Uterus (tissue), 2 donors: ENCODE measurements at regions not wholly inside any gene's neighbourhood (a gene's known extent, or its start where the extent isn't known, plus 50 kb on each side); places are given as distances from the start of the nearest gene placed in this dataset.

Experiments used
- POLR2A ChIP-seq, 2 donors: fragments of 450-650 bp; IDR thresholded peaks; one replicate each; pipeline ENCODE4 v1.6.1; 2016; ENCODE audit warnings: antibody characterized with exemption in 2 of 2, mild to moderate bottlenecking in 1 of 2, moderate library complexity in 1 of 2
- TF ChIP-seq, protein P1 (sequence below), 4 experiments: fragments of 200-600 bp in 2 of 4; fragments of 450-650 bp in 2 of 4; sonication (generic) in 2 of 4; IDR thresholded peaks; one replicate each; pipeline ENCODE4 v1.5.1; 2016 to 2019; ENCODE audit warnings: antibody characterized with exemption in 4 of 4, mild to moderate bottlenecking in 2 of 4, moderate library complexity in 1 of 4

DNA sequence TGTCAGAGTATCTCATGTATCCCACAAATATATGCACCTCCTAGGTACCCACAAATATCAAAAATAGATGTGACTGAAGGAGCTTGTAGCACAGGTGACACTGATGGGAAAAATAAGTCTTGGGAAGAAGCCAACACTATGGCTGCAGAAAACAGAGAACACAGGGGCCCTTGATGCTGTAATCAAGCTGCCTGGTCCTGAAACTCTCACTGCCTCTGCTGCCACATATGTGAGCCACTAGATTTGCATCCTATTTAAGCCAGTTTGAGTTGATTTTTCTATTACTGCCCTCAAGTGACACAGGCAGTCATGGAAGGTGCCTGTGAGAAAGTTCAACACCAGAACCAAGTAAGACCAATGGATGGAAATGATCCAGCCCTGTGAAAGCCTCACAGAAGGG, 720.8 kb downstream of the UQCRFS1 start:
- no peak for TF ChIP-seq POLR2A (IDR thresholded peaks at IDR 0.05)
- TF ChIP-seq, protein P1, sequence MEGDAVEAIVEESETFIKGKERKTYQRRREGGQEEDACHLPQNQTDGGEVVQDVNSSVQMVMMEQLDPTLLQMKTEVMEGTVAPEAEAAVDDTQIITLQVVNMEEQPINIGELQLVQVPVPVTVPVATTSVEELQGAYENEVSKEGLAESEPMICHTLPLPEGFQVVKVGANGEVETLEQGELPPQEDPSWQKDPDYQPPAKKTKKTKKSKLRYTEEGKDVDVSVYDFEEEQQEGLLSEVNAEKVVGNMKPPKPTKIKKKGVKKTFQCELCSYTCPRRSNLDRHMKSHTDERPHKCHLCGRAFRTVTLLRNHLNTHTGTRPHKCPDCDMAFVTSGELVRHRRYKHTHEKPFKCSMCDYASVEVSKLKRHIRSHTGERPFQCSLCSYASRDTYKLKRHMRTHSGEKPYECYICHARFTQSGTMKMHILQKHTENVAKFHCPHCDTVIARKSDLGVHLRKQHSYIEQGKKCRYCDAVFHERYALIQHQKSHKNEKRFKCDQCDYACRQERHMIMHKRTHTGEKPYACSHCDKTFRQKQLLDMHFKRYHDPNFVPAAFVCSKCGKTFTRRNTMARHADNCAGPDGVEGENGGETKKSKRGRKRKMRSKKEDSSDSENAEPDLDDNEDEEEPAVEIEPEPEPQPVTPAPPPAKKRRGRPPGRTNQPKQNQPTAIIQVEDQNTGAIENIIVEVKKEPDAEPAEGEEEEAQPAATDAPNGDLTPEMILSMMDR (IDR thresholded peaks at IDR 0.05) = no peak
